Transverse colon (tissue), 4 donors: ENCODE measurements at regions not wholly inside any gene's neighbourhood (a gene's known extent, or its start where the extent isn't known, plus 50 kb on each side); places are given as distances from the start of the nearest gene placed in this dataset.

Experiments used
- DNase-seq: peaks from one replicate; pipeline ENCODE4 v3.0.0-alpha.2; 2019
- H3K27ac ChIP-seq, 4 donors: fragments of 200-600 bp; sonication (generic); 2 replicates each; pipeline ENCODE4 v1.5.1; 2016 to 2018; ENCODE audit warnings: inconsistent platforms in 4 of 4
- H3K27me3 ChIP-seq: fragments of 200-600 bp; sonication (generic); 2 replicates; pipeline ENCODE4 v1.5.1; 2017; ENCODE audit warnings: inconsistent platforms
- H3K36me3 ChIP-seq, 4 donors: fragments of 200-600 bp; sonication (generic); 2 replicates each; pipeline ENCODE4 v1.5.1; 2017 to 2019; ENCODE audit warnings: inconsistent platforms in 4 of 4
- H3K4me1 ChIP-seq, 4 donors: fragments of 200-600 bp; sonication (generic); 2 replicates each; pipeline ENCODE4 v1.5.1; 2017 to 2020; ENCODE audit warnings: inconsistent platforms in 4 of 4
- H3K4me3 ChIP-seq, 4 donors: fragments of 200-600 bp; sonication (generic); 1 replicate in 1 of 4; 2 replicates in 3 of 4; pipeline versions ENCODE4 v1.5.1 to v1.6.1; 2017 to 2019; ENCODE audit warnings: inconsistent platforms in 4 of 4
- H3K9me3 ChIP-seq, 2 donors: fragments of 200-600 bp; sonication (generic); 2 replicates each; pipeline ENCODE4 v1.5.1; 2017 to 2019; ENCODE audit warnings: inconsistent platforms in 2 of 2
- CTCF ChIP-seq, 5 experiments: fragments of 200-600 bp in 3 of 5; fragments of 450-650 bp in 2 of 5; sonication (generic) in 3 of 5; IDR thresholded peaks; 1 replicate in 2 of 5; 2 replicates in 3 of 5; pipeline ENCODE4 v1.5.1; 2016 to 2017; ENCODE audit warnings: antibody characterized with exemption in 5 of 5, inconsistent platforms in 3 of 5, mild to moderate bottlenecking in 2 of 5, moderate library complexity in 1 of 5
- EP300 ChIP-seq: sonication (generic); formaldehyde crosslinking; IDR thresholded peaks from one replicate; pipeline ENCODE4 v1.6.1; 2017; ENCODE audit warnings: antibody characterized with exemption, low read depth
- POLR2A ChIP-seq: fragments of 450-650 bp; IDR thresholded peaks from one replicate; pipeline ENCODE4 v1.6.1; 2016; ENCODE audit warnings: antibody characterized with exemption, mild to moderate bottlenecking, moderate library complexity
- POLR2AphosphoS5 ChIP-seq, 3 donors: sonication (generic); formaldehyde crosslinking; IDR thresholded peaks; one replicate each; pipeline ENCODE4 v1.6.1; 2016; ENCODE audit warnings: antibody characterized with exemption in 3 of 3
- WGBS, 2 donors: methylation state at CpG; one replicate each; pipeline ENCODE4 v1.1.5; 2018; ENCODE audit warnings: low coverage in 1 of 2; 5-methylcytosine and 5-hydroxymethylcytosine counted together
- in situ Hi-C, 4 donors: fragments of 200-750 bp; cut with MboI; loops; one replicate each; pipeline versions ENCODE4 v1.15.0 to v1.15.1; 2017; ENCODE audit warnings: low sequenced_read_pairs in 3 of 4, low pct_ligation_motif_present in 1 of 4, low pct_unique_long_range_greater_than_20kb in 1 of 4
- intact Hi-C: fragments of 100-400 bp; cut with DNase I; formaldehyde crosslinking; loops from one replicate; pipeline ENCODE4 v1.15.1; 2023; ENCODE audit warnings: low total_unique reads

GRCh38 chr1:18004278-18004677, 103.3 kb upstream of the IGSF21 start:
- no peaks in the 10 kb centered on the region for H3K9me3 ChIP-seq
- WGBS, 2 donors: 68 to 78% methylated on average over 4 to 7 of the region's 7 CpGs

GRCh38 chr1:18005238-18005637, 102.4 kb upstream of the IGSF21 start:
- no peaks in the 10 kb centered on the region for H3K4me1 ChIP-seq
- no peak for DNase-seq
- peaks cover 32% of the 10 kb centered on the region for H3K27me3 ChIP-seq
- in situ Hi-C loops (no loop called here), intact Hi-C loops (no loop called here)
- WGBS, 2 donors: 26 to 43% methylated on average over 2 of the region's 2 CpGs
- no peaks in the 10 kb centered on the region for H3K36me3 ChIP-seq
- H3K27ac ChIP-seq: no peak overlapping the region
- no peak overlapping the region for H3K4me3 ChIP-seq
- no peaks in the 10 kb centered on the region for H3K9me3 ChIP-seq
- no peak for TF ChIP-seq POLR2A
- TF ChIP-seq CTCF (IDR thresholded peaks at IDR 0.05): no peak
- no peak for TF ChIP-seq POLR2AphosphoS5 (IDR thresholded peaks at IDR 0.05)
- TF ChIP-seq EP300: no peak

More at GRCh38 chr1:18004278-18004677, 103.3 kb upstream of the IGSF21 start:
- TF ChIP-seq POLR2AphosphoS5 (IDR thresholded peaks at IDR 0.05): no peak
- no peak for TF ChIP-seq CTCF (IDR thresholded peaks at IDR 0.05)
- TF ChIP-seq POLR2A: no peak
- TF ChIP-seq EP300: no peak
- H3K4me1 ChIP-seq: no peaks in the 10 kb centered on the region
- no peaks in the 10 kb centered on the region for H3K36me3 ChIP-seq
- no peak overlapping the region for H3K4me3 ChIP-seq
- no peak for DNase-seq
- intact Hi-C loops: no loop called here
- in situ Hi-C loops: no loop called here
- H3K27me3 ChIP-seq: peaks cover 25% of the 10 kb centered on the region
- no peak overlapping the region for H3K27ac ChIP-seq

- in situ Hi-C loops (no loop called here), intact Hi-C loops (no loop called here)
- TF ChIP-seq CTCF (IDR thresholded peaks at IDR 0.05): no peak
- TF ChIP-seq POLR2AphosphoS5 (IDR thresholded peaks at IDR 0.05): no peak
- TF ChIP-seq EP300: no peak
- TF ChIP-seq POLR2A: no peak
- Histone ChIP-seq H3K9me3 (no peaks in the 10 kb centered on the region), H3K27me3 (peaks cover 40% of the 10 kb centered on the region), H3K27ac (no peak overlapping the region), H3K4me1 (no peaks in the 10 kb centered on the region), H3K36me3 (no peaks in the 10 kb centered on the region), H3K4me3 (no peak overlapping the region)
- no peak for DNase-seq
- WGBS, 2 donors: 63 to 67% methylated on average over 1 to 13 of the region's 14 CpGs
Measured at GRCh38 chr1:18007391-18008041, 100.1 kb upstream of the IGSF21 start.

- 71% methylated on average over 1 of the region's 1 CpG; no CpG with 5 or more reads in 1 of the 2 donors for WGBS, 2 donors
- peaks cover 40% of the 10 kb centered on the region for H3K27me3 ChIP-seq
- intact Hi-C loops: no loop called here
Measured at GRCh38 chr1:18008081-18008480, 99.5 kb upstream of the IGSF21 start.

More at GRCh38 chr1:18008081-18008480, 99.5 kb upstream of the IGSF21 start:
- H3K4me1 ChIP-seq: no peaks in the 10 kb centered on the region
- in situ Hi-C loops: no loop called here
- H3K4me3 ChIP-seq: no peak overlapping the region
- H3K27ac ChIP-seq: no peak overlapping the region
- TF ChIP-seq EP300 (no peak), POLR2AphosphoS5 (IDR thresholded peaks at IDR 0.05) (no peak), CTCF (IDR thresholded peaks at IDR 0.05) (no peak), POLR2A (no peak)
- no peak for DNase-seq
- H3K9me3 ChIP-seq: no peaks in the 10 kb centered on the region
- H3K36me3 ChIP-seq: no peaks in the 10 kb centered on the region
